Liver (tissue), 3 donors: ENCODE measurements at regions not wholly inside any gene's neighbourhood (a gene's known extent, or its start where the extent isn't known, plus 50 kb on each side); places are given as distances from the start of the nearest gene placed in this dataset.

Source experiments
- GABPA ChIP-seq, 2 donors: IDR thresholded peaks in 1 of 2; conservative IDR thresholded peaks in 1 of 2; 2 replicates each; pipeline ENCODE4 v1.6.1; 2016; ENCODE audit warnings: antibody characterized with exemption in 2 of 2, mild to moderate bottlenecking in 1 of 2, moderate library complexity in 1 of 2
- JUND ChIP-seq, 2 donors: IDR thresholded peaks; 2 replicates each; pipeline ENCODE4 v1.6.1; 2016; ENCODE audit warnings: antibody characterized with exemption in 2 of 2
- MAX ChIP-seq: IDR thresholded peaks from 2 replicates; pipeline ENCODE4 v1.6.1; 2016; ENCODE audit warnings: antibody characterized with exemption
- RXRA ChIP-seq, 2 donors: IDR thresholded peaks; 2 replicates each; pipeline ENCODE4 v1.6.1; 2017 to 2018; ENCODE audit warnings: antibody characterized with exemption in 2 of 2, mild to moderate bottlenecking in 1 of 2
- SP1 ChIP-seq: IDR thresholded peaks from 2 replicates; pipeline ENCODE4 v1.6.1; 2018; ENCODE audit warnings: antibody characterized with exemption, mild to moderate bottlenecking
- TAF1 ChIP-seq: conservative IDR thresholded peaks from 2 replicates; pipeline ENCODE4 v1.6.1; 2016; ENCODE audit warnings: antibody characterized with exemption, mild to moderate bottlenecking
- YY1 ChIP-seq: IDR thresholded peaks from 2 replicates; pipeline ENCODE4 v1.6.1; 2016; ENCODE audit warnings: antibody characterized with exemption, mild to moderate bottlenecking
- TF ChIP-seq, protein P1 (sequence below): fragments of 150-350 bp; IDR thresholded peaks from 2 replicates; pipeline ENCODE4 v1.5.1; 2017; ENCODE audit warnings: improper control_type of control experiment, low read depth, low read length; ENCODE audit not compliant: missing input control
- donor health status: healthy.
- donor health status: healthy.

DNA sequence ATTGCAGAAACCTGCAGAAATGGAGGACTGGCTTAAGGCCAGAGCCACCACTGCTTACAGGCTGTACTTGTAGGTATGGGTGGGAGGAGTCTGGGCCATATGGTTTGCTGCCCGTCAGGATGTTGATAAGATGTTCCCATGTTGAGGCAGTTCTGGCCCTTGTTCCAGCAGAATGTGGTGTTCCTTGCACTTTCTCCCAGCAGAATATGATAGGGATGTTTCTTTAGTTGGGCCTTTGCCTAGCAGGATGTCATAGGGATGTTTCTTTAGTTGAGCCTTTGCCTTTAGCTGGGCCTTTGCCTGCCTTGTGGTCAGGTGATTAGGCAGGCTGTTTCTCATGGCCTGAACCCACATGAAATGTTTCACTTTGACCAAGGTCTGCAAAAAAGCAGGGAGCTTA lies 139.1 kb upstream of the PAQR3 start:
- TF ChIP-seq, protein P1, sequence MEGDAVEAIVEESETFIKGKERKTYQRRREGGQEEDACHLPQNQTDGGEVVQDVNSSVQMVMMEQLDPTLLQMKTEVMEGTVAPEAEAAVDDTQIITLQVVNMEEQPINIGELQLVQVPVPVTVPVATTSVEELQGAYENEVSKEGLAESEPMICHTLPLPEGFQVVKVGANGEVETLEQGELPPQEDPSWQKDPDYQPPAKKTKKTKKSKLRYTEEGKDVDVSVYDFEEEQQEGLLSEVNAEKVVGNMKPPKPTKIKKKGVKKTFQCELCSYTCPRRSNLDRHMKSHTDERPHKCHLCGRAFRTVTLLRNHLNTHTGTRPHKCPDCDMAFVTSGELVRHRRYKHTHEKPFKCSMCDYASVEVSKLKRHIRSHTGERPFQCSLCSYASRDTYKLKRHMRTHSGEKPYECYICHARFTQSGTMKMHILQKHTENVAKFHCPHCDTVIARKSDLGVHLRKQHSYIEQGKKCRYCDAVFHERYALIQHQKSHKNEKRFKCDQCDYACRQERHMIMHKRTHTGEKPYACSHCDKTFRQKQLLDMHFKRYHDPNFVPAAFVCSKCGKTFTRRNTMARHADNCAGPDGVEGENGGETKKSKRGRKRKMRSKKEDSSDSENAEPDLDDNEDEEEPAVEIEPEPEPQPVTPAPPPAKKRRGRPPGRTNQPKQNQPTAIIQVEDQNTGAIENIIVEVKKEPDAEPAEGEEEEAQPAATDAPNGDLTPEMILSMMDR, result no peak
- no peak for TF ChIP-seq SP1
- no peak for TF ChIP-seq MAX
- TF ChIP-seq TAF1, result no peak
- no peak for TF ChIP-seq JUND (IDR thresholded peaks at IDR 0.05)
- no peak for TF ChIP-seq YY1
- no peak for TF ChIP-seq GABPA (IDR thresholded peaks at IDR 0.05 in 1 of 2, conservative IDR thresholded peaks at IDR 0.05 in 1 of 2)
- no peak for TF ChIP-seq RXRA (IDR thresholded peaks at IDR 0.05)
